ENCODE measurements at regions not wholly inside any gene's neighbourhood (a gene's known extent, or its start where the extent isn't known, plus 50 kb on each side); places are given as distances from the start of the nearest gene placed in this dataset.

DNA sequence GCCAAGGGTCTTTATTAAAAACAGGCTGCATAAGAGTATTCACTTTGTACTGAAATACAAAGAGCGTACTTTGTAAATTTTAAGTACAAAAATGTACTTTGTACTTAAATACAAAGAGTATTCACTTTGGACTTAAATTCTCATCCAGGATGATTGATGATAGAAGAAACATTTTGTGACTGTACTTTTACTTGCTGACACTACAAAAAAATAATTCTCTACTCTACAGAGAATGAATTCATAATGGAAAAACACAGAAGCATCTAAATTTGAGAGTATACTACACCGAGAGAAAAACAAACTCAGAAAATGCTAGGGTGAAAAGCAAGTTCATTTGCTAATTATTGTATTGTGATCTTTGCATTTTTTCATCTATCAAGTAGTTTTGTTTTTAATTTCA, 54.4 kb upstream of the STXBP5 start (continued):
- no peak for TF ChIP-seq HDAC2 (IDR thresholded peaks at IDR 0.05)

DNA sequence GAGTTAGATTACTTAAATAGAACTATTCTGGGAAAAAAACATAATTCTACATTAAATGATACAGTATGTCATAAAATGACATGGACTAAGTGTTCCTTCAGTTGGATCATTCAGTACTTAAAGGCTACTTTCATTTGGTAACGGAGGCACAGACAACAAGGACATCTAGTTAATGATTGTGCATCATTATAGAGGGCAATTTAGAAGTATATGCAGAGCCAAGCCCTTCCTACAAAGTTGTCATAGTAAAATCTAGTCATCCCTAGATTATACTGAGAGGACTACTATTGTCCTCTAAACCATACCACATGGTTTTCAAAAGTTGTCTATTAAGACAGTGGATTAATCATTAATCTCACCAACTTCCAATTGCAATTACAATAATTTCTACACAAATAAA, 53.9 kb upstream of the STXBP5 start:
- H3K9me3 ChIP-seq (replicated peaks; ENCODE audit: control insufficient read depth, insufficient read depth, low read length), result no peaks in the 10 kb centered on the region
- no TSS peak for BruUV-seq (replicated peaks)
- TF ChIP-seq BHLHE40 (IDR thresholded peaks at IDR 0.05; ENCODE audit: borderline replicate concordance in 1 of 2, low read depth in 2 of 2, low read length in 1 of 2) (no peak), HDAC6 (IDR thresholded peaks at IDR 0.05; ENCODE audit: unreplicated experiment) (no peak), ATF7 (IDR thresholded peaks at IDR 0.05; ENCODE audit: low read depth) (no peak), ZNF217 (IDR thresholded peaks at IDR 0.05) (no peak), SREBF2 (IDR thresholded peaks at IDR 0.05; ENCODE audit: low read length) (no peak), SREBF1 (IDR thresholded peaks at IDR 0.05; ENCODE audit: low read length) (no peak), SPI1 (IDR thresholded peaks at IDR 0.05; ENCODE audit: borderline replicate concordance, insufficient read depth, low read depth, low read length) (no peak), BRCA1 (IDR thresholded peaks at IDR 0.05; ENCODE audit: low read depth, low read length) (no peak), ETV6 (conservative IDR thresholded peaks at IDR 0.05 in 1 of 2, IDR thresholded peaks at IDR 0.05 in 1 of 2; ENCODE audit: borderline replicate concordance in 1 of 2, low read depth in 1 of 2) (no peak), POU2F2 (IDR thresholded peaks at IDR 0.05; ENCODE audit: borderline replicate concordance, low read depth, low read length) (no peak), RFX5 (IDR thresholded peaks at IDR 0.05; ENCODE audit: low read depth, low read length) (no peak), TAF1 (IDR thresholded peaks at IDR 0.05; ENCODE audit: borderline replicate concordance, low read depth, low read length) (no peak), BCL11A (IDR thresholded peaks at IDR 0.05; ENCODE audit: low read depth, low read length) (no peak), CREM (IDR thresholded peaks at IDR 0.05; ENCODE audit: low read depth) (no peak)
- TF ChIP-seq, protein P1, sequence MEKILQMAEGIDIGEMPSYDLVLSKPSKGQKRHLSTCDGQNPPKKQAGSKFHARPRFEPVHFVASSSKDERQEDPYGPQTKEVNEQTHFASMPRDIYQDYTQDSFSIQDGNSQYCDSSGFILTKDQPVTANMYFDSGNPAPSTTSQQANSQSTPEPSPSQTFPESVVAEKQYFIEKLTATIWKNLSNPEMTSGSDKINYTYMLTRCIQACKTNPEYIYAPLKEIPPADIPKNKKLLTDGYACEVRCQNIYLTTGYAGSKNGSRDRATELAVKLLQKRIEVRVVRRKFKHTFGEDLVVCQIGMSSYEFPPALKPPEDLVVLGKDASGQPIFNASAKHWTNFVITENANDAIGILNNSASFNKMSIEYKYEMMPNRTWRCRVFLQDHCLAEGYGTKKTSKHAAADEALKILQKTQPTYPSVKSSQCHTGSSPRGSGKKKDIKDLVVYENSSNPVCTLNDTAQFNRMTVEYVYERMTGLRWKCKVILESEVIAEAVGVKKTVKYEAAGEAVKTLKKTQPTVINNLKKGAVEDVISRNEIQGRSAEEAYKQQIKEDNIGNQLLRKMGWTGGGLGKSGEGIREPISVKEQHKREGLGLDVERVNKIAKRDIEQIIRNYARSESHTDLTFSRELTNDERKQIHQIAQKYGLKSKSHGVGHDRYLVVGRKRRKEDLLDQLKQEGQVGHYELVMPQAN (conservative IDR thresholded peaks at IDR 0.05), result no peak
- ChIA-PET SMC1A (ENCODE audit: uncharacterized antibody, unreplicated experiment) (no interaction called here), POLR2A (no interaction called here), CTCF (no interaction called here), RAD21 (ENCODE audit: unreplicated experiment) (no interaction called here)
- no peaks in the 10 kb centered on the region for H3K27me3 ChIP-seq (replicated peaks in 1 of 2; ENCODE audit: control insufficient read depth in 2 of 2, insufficient read depth in 2 of 2, low read length in 1 of 2)
- H3K79me2 ChIP-seq (ENCODE audit: control insufficient read depth, insufficient read depth, low read length), result no peaks in the 10 kb centered on the region
- intact Hi-C loops (cut with micrococcal nuclease; ENCODE audit: unreplicated experiment), result no loop called here
- no peak overlapping the region for H3K9ac ChIP-seq (ENCODE audit: control insufficient read depth, insufficient read depth, low read length)
- 28% methylated on average over 1 of the region's 1 CpG for WGBS (ENCODE audit: insufficient coverage, insufficient replicate concordance, low lambda C conversion rate, missing lambda C conversion rate)
- no peak overlapping the region for H2AFZ ChIP-seq (ENCODE audit: control insufficient read depth, low read depth, low read length)
- no peaks in the 10 kb centered on the region for H3K36me3 ChIP-seq (ENCODE audit: control insufficient read depth in 2 of 2, insufficient read depth in 2 of 2, low read length in 1 of 2)
- DNase-seq (ENCODE audit: low read depth, low spot score) (no peak), FAIRE-seq (no peak), ATAC-seq (no peak)
- no peaks in the 10 kb centered on the region for H3K4me1 ChIP-seq (ENCODE audit: control insufficient read depth, insufficient read depth, low read length)
- in situ Hi-C loops (cut with MboI), result no loop called here
- H3K27ac ChIP-seq (ENCODE audit: control insufficient read depth, insufficient read depth), result no peak overlapping the region
- H3K4me3 ChIP-seq, result no peak overlapping the region
- H3K4me2 ChIP-seq (ENCODE audit: control insufficient read depth, insufficient read depth), result no peak overlapping the region
- H4K20me1 ChIP-seq (ENCODE audit: control insufficient read depth, insufficient read depth), result no peaks in the 10 kb centered on the region

All from GM12878 (cell line).